ENCODE measurements at regions not wholly inside any gene's neighbourhood (a gene's known extent, or its start where the extent isn't known, plus 50 kb on each side); places are given as distances from the start of the nearest gene placed in this dataset.

DNA sequence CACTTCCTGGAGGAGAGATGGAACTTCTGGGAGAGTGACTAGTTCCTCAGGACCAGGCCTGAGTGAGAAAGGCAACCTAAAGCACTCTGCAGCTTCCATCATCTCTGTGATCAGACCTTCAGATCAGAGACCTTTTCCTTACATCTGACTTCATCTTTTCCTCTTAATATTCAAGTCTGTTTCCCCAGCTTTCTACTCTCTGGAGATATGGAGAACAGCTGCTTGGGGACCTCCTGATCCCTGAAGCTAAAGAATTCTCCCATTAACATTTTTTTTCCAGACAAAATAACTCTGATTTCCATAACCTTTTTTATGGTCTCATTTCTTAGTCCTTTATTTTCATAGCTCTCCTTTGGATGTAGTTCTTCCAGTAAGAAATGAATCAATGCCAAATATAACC, 133.4 kb upstream of the FNDC3A start:
- Histone ChIP-seq H3K27me3 (no peaks in the 10 kb centered on the region), H3K9me3 (no peaks in the 10 kb centered on the region), H3K36me3 (no peaks in the 10 kb centered on the region), H3K4me3 (no peak overlapping the region), H3K27ac (peak overlapping the region in 3 of 10 donors; percentile 6 to 49 (median 29)), H3K4me1 (peaks cover 0 to 9% (median 4%) of the 10 kb centered on the region in 9 donors)
- ATAC-seq, result peak in 1 of 8 donors; percentile 26
- no peak for DNase-seq
- TF ChIP-seq, protein P1, sequence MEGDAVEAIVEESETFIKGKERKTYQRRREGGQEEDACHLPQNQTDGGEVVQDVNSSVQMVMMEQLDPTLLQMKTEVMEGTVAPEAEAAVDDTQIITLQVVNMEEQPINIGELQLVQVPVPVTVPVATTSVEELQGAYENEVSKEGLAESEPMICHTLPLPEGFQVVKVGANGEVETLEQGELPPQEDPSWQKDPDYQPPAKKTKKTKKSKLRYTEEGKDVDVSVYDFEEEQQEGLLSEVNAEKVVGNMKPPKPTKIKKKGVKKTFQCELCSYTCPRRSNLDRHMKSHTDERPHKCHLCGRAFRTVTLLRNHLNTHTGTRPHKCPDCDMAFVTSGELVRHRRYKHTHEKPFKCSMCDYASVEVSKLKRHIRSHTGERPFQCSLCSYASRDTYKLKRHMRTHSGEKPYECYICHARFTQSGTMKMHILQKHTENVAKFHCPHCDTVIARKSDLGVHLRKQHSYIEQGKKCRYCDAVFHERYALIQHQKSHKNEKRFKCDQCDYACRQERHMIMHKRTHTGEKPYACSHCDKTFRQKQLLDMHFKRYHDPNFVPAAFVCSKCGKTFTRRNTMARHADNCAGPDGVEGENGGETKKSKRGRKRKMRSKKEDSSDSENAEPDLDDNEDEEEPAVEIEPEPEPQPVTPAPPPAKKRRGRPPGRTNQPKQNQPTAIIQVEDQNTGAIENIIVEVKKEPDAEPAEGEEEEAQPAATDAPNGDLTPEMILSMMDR (IDR thresholded peaks at IDR 0.05), result no peak
- intact Hi-C loops (cut with DNase I), result no loop called here

DNA sequence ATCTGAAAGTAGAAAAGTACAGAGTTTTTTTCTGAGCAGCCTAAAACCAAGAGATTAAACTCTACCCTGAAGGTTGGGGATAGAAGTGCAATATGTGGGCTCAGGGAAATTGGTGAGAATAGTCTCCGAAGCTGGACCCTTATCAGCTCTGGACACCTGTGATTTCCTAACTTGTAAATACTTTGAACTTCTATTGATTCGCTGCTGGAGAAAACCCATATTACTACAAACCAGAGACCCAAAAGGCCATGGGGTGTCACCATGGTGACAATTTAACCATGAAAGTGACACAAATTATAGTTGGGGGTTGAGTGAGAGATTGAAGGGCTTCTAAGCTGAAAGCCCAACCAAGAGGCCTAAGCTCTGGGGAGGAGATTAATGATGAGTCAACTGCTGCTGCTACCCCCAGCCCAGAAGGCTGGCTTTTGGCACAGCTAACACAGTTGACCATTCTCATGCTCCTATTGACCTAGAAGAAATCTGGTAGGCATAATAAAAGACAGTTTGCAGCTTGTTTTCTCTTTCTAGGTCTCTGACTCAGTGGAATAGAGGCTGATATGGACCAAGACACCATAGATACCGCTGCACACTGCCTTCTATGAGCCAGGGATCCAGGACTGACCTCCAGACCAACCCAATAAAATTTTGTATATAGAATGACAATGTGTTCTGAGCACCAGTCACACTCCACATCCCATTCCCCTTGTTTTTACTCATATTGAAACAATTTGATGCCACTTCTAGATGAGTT, 131.9 kb upstream of the FNDC3A start:
- Histone ChIP-seq H3K4me3 (no peak overlapping the region), H3K27ac (no peak overlapping the region), H3K36me3 (no peaks in the 10 kb centered on the region), H3K27me3 (no peaks in the 10 kb centered on the region), H3K9me3 (no peaks in the 10 kb centered on the region), H3K4me1 (peaks cover 0 to under 1% (median 0%) of the 10 kb centered on the region in 9 donors)
- TF ChIP-seq, protein P1 (IDR thresholded peaks at IDR 0.05), result no peak
- DNase-seq (no peak), ATAC-seq (no peak)
- WGBS, 2 donors, result 85 to 88% methylated on average over 3 of the region's 3 CpGs
- intact Hi-C loops (cut with DNase I), result no loop called here

DNA sequence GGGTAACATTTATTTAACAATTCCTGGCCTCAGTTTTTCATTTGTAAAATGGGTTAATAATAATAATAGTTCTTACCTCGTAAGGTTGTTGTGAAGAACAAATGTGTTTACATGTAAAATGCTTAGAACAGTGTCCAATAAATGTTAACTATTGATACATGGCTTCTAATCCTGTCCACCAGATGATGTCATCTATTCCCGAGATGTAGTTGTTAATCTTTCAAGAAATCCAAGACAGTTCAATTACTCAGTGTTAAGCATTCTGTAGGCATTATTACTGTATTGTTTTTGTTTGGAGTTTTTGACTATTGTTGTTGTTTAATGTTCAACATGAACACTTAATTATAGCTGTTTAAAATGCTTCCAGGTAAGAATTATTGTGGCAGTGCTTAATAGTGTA, 131.0 kb upstream of the FNDC3A start:
- ATAC-seq (no peak), DNase-seq (no peak)
- WGBS, 2 donors, result 90 to 94% methylated on average over 2 of the region's 2 CpGs
- no peaks in the 10 kb centered on the region for H3K27me3 ChIP-seq
- TF ChIP-seq, protein P1 (IDR thresholded peaks at IDR 0.05), result no peak
- no peaks in the 10 kb centered on the region for H3K4me1 ChIP-seq
- no peaks in the 10 kb centered on the region for H3K9me3 ChIP-seq
- H3K36me3 ChIP-seq, result no peaks in the 10 kb centered on the region
- intact Hi-C loops (cut with DNase I), result no loop called here
- H3K4me3 ChIP-seq, result no peak overlapping the region
- H3K27ac ChIP-seq, result no peak overlapping the region

DNA sequence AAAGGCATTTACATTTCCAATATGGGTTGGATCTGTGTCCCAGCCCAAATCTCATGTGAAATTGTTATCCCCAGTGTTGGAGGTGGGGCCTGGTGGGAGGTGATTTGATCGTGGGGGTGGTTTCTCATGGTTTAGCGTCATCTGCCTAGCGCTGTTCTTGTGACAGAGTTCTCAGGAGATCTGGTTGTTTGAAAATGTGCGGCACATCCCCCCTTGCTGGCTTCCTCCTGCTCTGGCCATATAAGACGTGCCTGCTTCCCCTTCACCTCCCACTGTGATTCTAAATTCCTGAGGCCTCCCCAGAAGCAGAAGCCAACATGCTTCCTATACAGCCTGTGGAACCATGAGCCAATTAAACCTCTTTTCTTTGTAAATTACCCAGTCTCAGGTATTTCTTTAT, 126.2 kb upstream of the FNDC3A start:
- intact Hi-C loops (cut with DNase I), result no loop called here
- TF ChIP-seq, protein P1 (IDR thresholded peaks at IDR 0.05), result no peak

More for the DNA sequence above, 126.2 kb upstream of the FNDC3A start:
- ATAC-seq (no peak), DNase-seq (no peak)
- H3K27ac ChIP-seq, result no peak overlapping the region
- no peaks in the 10 kb centered on the region for H3K36me3 ChIP-seq
- H3K9me3 ChIP-seq, result no peaks in the 10 kb centered on the region
- WGBS, 2 donors, result 76 to 83% methylated on average over 5 of the region's 5 CpGs
- H3K27me3 ChIP-seq, result no peaks in the 10 kb centered on the region
- peaks cover 0 to 8% (median 0%) of the 10 kb centered on the region in 9 donors for H3K4me1 ChIP-seq
- no peak overlapping the region for H3K4me3 ChIP-seq
